Uterus (tissue), 2 donors: ENCODE measurements at regions not wholly inside any gene's neighbourhood (a gene's known extent, or its start where the extent isn't known, plus 50 kb on each side); places are given as distances from the start of the nearest gene placed in this dataset.

Source experiments
- CTCF ChIP-seq, 4 experiments: fragments of 200-600 bp in 2 of 4; fragments of 450-650 bp in 2 of 4; sonication (generic) in 2 of 4; IDR thresholded peaks; one replicate each; pipeline ENCODE4 v1.5.1; 2016 to 2019; ENCODE audit warnings: antibody characterized with exemption in 4 of 4, mild to moderate bottlenecking in 2 of 4, moderate library complexity in 1 of 4
- POLR2A ChIP-seq, 2 donors: fragments of 450-650 bp; IDR thresholded peaks; one replicate each; pipeline ENCODE4 v1.6.1; 2016; ENCODE audit warnings: antibody characterized with exemption in 2 of 2, mild to moderate bottlenecking in 1 of 2, moderate library complexity in 1 of 2

GRCh38 chr14:45559626-45560025 lies 306.6 kb upstream of the MIS18BP1 start:
- TF ChIP-seq CTCF (IDR thresholded peaks at IDR 0.05) = no peak
- no peak for TF ChIP-seq POLR2A (IDR thresholded peaks at IDR 0.05)
